HCT116 (cell line): ENCODE measurements at regions not wholly inside any gene's neighbourhood (a gene's known extent, or its start where the extent isn't known, plus 50 kb on each side); places are given as distances from the start of the nearest gene placed in this dataset.

ENCODE experiments used
- ATAC-seq: fragments of 200-7000 bp; cut with Tn5 transposase; 2 replicates; pipeline ENCODE4 v1.9.1; 2020; ENCODE audit warnings: mild to moderate bottlenecking, moderate library complexity
- BruUV-seq: library from RNA; stranded (reverse); fragments of 400-500 nt; replicated peaks from 2 replicates; lab custom pipeline; 2021; lab: Mats Ljungman, UMichigan
- CTCF ChIA-PET: fragments of 300-600 bp; sonication (Branson Sonifier 250); formaldehyde crosslinking; loops from one replicate; lab custom pipeline; 2021; ENCODE audit warnings: antibody characterized with exemption; lab: Charles Lee
- POLR2A ChIA-PET: fragments of 300-600, 350-600 bp; sonication (Branson Sonifier 250); formaldehyde crosslinking; loops from one replicate; lab custom pipeline; 2021; ENCODE audit warnings: antibody characterized with exemption; lab: Charles Lee
- RAD21 ChIA-PET, 2 experiments: fragments of 300-600 bp; sonication (Branson Sonifier 250); formaldehyde crosslinking; loops; one replicate each; lab custom pipeline; 2023; ENCODE audit warnings: low total read pairs in 2 of 2; ENCODE audit not compliant: uncharacterized antibody in 2 of 2, unreplicated experiment in 2 of 2, low non-redundant PET in 1 of 2; lab: Charles Lee
- DNase-seq: peaks from one replicate; pipeline ENCODE4 v3.0.0-alpha.2; 2010; ENCODE audit warnings: low read depth, low spot score
- H2AFZ ChIP-seq: fragments of 200-600 bp; shearing (Covaris generic), sonication (generic); 2 replicates; pipeline ENCODE4 v1.6.1; 2017; ENCODE audit warnings: low read depth, mixed run types, mixed read lengths, antibody characterized with exemption, low read length; ENCODE audit not compliant: poor library complexity, severe bottlenecking
- H3K27ac ChIP-seq: 2 replicates; pipeline ENCODE4 v1.5.1; 2012; ENCODE audit warnings: low read depth, low read length
- H3K27me3 ChIP-seq: fragments of 200-600 bp; sonication (generic); 2 replicates; pipeline ENCODE4 v1.6.1; 2016; ENCODE audit warnings: mixed run types, low read length, mixed read lengths; ENCODE audit not compliant: insufficient read depth
- H3K36me3 ChIP-seq, 2 experiments: fragments of 200-500 bp in 1 of 2; fragments of 200-600 bp in 1 of 2; sonication (Bioruptor generic) in 1 of 2; sonication (generic) in 1 of 2; 2 replicates each; pipeline versions ENCODE4 v1.5.1 to v1.6.1; 2014 to 2016; ENCODE audit warnings: low read length in 2 of 2, inconsistent platforms in 1 of 2, mixed read lengths in 1 of 2, mixed run types in 1 of 2; ENCODE audit not compliant: insufficient read depth in 2 of 2, control insufficient read depth in 1 of 2
- H3K4me1 ChIP-seq, 2 experiments: fragments of 200-600 bp in 1 of 2; sonication (generic) in 1 of 2; 2 replicates each; pipeline versions ENCODE4 v1.5.1 to v1.6.1; 2012 to 2017; ENCODE audit warnings: low read length in 2 of 2, inconsistent platforms in 1 of 2, mild to moderate bottlenecking in 1 of 2, mixed read lengths in 1 of 2, mixed run types in 1 of 2, moderate library complexity in 1 of 2; ENCODE audit not compliant: insufficient read depth in 2 of 2, control insufficient read depth in 1 of 2
- H3K4me2 ChIP-seq: fragments of 200-600 bp; sonication (generic); 2 replicates; pipeline ENCODE4 v1.6.1; 2017; ENCODE audit warnings: mixed run types, low read length, mixed read lengths
- H3K4me3 ChIP-seq, 2 experiments: fragments of 200-600 bp in 1 of 2; sonication (generic) in 1 of 2; replicated peaks in 1 of 2; 2 replicates each; pipeline ENCODE4 v1.5.1; 2011 to 2016; ENCODE audit warnings: low read length in 2 of 2, control low read depth in 1 of 2, low read depth in 1 of 2, mild to moderate bottlenecking in 1 of 2, mixed read lengths in 1 of 2, mixed run types in 1 of 2
- H3K79me2 ChIP-seq: fragments of 200-600 bp; sonication (generic); 2 replicates; pipeline ENCODE4 v1.6.1; 2017; ENCODE audit warnings: mild to moderate bottlenecking, mixed run types, low read length, moderate library complexity, mixed read lengths; ENCODE audit not compliant: insufficient read depth
- H3K9ac ChIP-seq: fragments of 200-600 bp; sonication (generic); 2 replicates; pipeline ENCODE4 v1.6.1; 2016; ENCODE audit warnings: low read length, mixed read lengths
- H3K9me2 ChIP-seq: fragments of 200-600 bp; sonication (generic), shearing (Covaris generic); 2 replicates; pipeline ENCODE4 v1.6.1; 2017; ENCODE audit warnings: mixed run types, mild to moderate bottlenecking, moderate library complexity; ENCODE audit not compliant: insufficient read depth
- H3K9me3 ChIP-seq, 2 experiments: fragments of 200-500 bp in 1 of 2; fragments of 200-600 bp in 1 of 2; sonication (Bioruptor generic) in 1 of 2; sonication (generic) in 1 of 2; 2 replicates each; pipeline ENCODE4 v1.6.1; 2014 to 2017; ENCODE audit warnings: low read length in 2 of 2, mixed read lengths in 2 of 2, inconsistent platforms in 1 of 2, low read depth in 1 of 2, mild to moderate bottlenecking in 1 of 2, mixed run types in 1 of 2, moderate library complexity in 1 of 2; ENCODE audit not compliant: control insufficient read depth in 1 of 2, insufficient read depth in 1 of 2
- H4K20me1 ChIP-seq: fragments of 200-600 bp; sonication (generic), shearing (Covaris generic); 2 replicates; pipeline ENCODE4 v1.6.1; 2017; ENCODE audit warnings: mixed run types, mild to moderate bottlenecking, moderate library complexity; ENCODE audit not compliant: insufficient read depth
- ATF3 ChIP-seq: IDR thresholded peaks from 2 replicates; pipeline ENCODE4 v1.6.1; 2012
- CBX3 ChIP-seq: IDR thresholded peaks from 2 replicates; pipeline ENCODE4 v1.6.1; 2012; ENCODE audit warnings: low read depth
- CEBPB ChIP-seq: IDR thresholded peaks from 2 replicates; pipeline ENCODE4 v1.6.1; 2012; ENCODE audit warnings: low read depth
- ELF1 ChIP-seq: IDR thresholded peaks from 2 replicates; pipeline ENCODE4 v1.6.1; 2012; ENCODE audit warnings: low read depth, borderline replicate concordance
- JUND ChIP-seq: IDR thresholded peaks from 2 replicates; pipeline ENCODE4 v1.6.1; 2012
- MAX ChIP-seq: IDR thresholded peaks from 2 replicates; pipeline ENCODE4 v1.6.1; 2012
- POLR2A ChIP-seq: IDR thresholded peaks from 2 replicates; pipeline ENCODE4 v1.7.0; 2011; ENCODE audit warnings: borderline replicate concordance; ENCODE audit not compliant: insufficient read depth, insufficient read length; ENCODE audit errors: extremely low read depth
- RAD21 ChIP-seq: IDR thresholded peaks from 2 replicates; pipeline ENCODE4 v1.6.1; 2012; ENCODE audit warnings: low read depth, mild to moderate bottlenecking
- SRF ChIP-seq: IDR thresholded peaks from 2 replicates; pipeline ENCODE4 v1.6.1; 2012; ENCODE audit warnings: low read depth
- YY1 ChIP-seq: IDR thresholded peaks from 2 replicates; pipeline ENCODE4 v1.6.1; 2011; ENCODE audit warnings: low read length, low read depth, moderate library complexity, mild to moderate bottlenecking; ENCODE audit not compliant: insufficient replicate concordance; ENCODE audit errors: extremely low read depth
- ZBTB33 ChIP-seq: IDR thresholded peaks from 2 replicates; pipeline ENCODE4 v1.6.1; 2011; ENCODE audit warnings: mild to moderate bottlenecking, low read length, moderate library complexity; ENCODE audit not compliant: insufficient replicate concordance; ENCODE audit errors: extremely low read depth
- ZFX ChIP-seq: fragments of 450-650 bp; IDR thresholded peaks from 2 replicates; pipeline ENCODE4 v1.6.1; 2017
- intact Hi-C: fragments of 100-400 bp; cut with micrococcal nuclease; formaldehyde crosslinking; loops from 2 replicates; pipeline ENCODE4 v1.10.0; 2022

GRCh38 chr7:109699661-109700060 is 1130.0 kb downstream of the DNAJB9 start:
- no peaks in the 10 kb centered on the region for H3K79me2 ChIP-seq
- RAD21 ChIA-PET = no interaction called here
- H4K20me1 ChIP-seq = no peaks in the 10 kb centered on the region
- no TSS peak for BruUV-seq
- no peaks in the 10 kb centered on the region; a peak in 1 of 4 replicates for H3K9me3 ChIP-seq
- H3K4me2 ChIP-seq = no peak overlapping the region
- H3K4me3 ChIP-seq = no peak overlapping the region
- no peaks in the 10 kb centered on the region for H3K36me3 ChIP-seq
- DNase-seq (no peak), ATAC-seq (no peak)
- TF ChIP-seq MAX (no peak), POLR2A (no peak), RAD21 (no peak), ZBTB33 (no peak), YY1 (no peak), CEBPB (no peak), ATF3 (no peak), JUND (no peak), SRF (no peak), ELF1 (no peak), CBX3 (no peak), ZFX (no peak)
- CTCF ChIA-PET = no interaction called here
- H3K4me1 ChIP-seq = no peaks in the 10 kb centered on the region
- no peaks in the 10 kb centered on the region for H3K27me3 ChIP-seq
- H3K9me2 ChIP-seq = 0 out of 2 replicates have a peak, but pooled peaks cover 2% of the 10 kb centered on the region
- H3K27ac ChIP-seq = no peak overlapping the region
- intact Hi-C loops = no loop called here
- no peak overlapping the region for H2AFZ ChIP-seq
- no peak overlapping the region for H3K9ac ChIP-seq
- POLR2A ChIA-PET = no interaction called here
